HG03175 (cell line): ENCODE measurements at regions not wholly inside any gene's neighbourhood (a gene's known extent, or its start where the extent isn't known, plus 50 kb on each side); places are given as distances from the start of the nearest gene placed in this dataset.

Experiments used
- ATAC-seq: cut with Tn5 transposase; IDR thresholded peaks from one replicate; pipeline ENCODE4 v1.9.1; 2021; ENCODE audit warnings: mild to moderate bottlenecking, moderate library complexity; ENCODE audit not compliant: unreplicated experiment

- no peak for ATAC-seq
Measured at GRCh38 chr1:232111611-232112010, 485.0 kb downstream of the DISC1 start.

DNA sequence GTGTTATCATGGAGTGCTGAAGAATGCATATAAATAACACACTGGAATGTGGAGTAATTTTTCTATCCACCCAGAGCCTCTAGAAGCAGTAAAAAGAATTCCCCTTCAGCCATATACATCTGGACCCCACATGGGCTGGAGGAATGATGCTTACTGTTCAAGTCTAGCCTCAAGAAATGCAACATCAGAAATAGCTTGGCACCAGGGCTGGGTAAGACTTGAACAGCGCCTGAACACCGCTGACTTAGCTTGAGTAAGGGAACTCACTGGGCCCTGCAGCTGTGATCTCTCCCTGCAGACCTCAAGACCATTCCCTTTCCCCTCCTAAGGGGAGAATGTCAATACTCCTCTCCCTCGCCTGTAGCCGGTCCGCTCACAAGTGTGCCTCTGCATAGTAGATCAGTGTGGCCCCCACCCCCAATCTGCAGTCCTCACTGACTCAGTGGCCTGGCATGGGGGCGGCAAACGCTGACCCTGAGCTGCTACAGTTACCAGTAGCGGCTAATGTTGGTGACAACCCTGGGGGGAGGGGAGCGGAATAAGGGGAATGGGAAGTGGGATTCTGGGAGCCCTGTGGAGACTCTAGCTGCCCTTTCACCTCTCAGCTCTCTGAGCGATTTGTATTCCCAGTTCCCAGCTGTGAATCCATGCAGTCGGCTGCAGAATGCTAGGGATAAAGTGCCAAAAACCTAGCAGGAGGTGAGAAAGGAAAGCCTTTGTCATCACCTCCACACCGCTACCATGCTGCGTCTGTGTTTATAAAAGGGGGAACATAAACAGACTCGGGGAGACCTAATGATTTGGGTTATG lies 483.9 kb downstream of the DISC1 start:
- ATAC-seq, result no peak

DNA sequence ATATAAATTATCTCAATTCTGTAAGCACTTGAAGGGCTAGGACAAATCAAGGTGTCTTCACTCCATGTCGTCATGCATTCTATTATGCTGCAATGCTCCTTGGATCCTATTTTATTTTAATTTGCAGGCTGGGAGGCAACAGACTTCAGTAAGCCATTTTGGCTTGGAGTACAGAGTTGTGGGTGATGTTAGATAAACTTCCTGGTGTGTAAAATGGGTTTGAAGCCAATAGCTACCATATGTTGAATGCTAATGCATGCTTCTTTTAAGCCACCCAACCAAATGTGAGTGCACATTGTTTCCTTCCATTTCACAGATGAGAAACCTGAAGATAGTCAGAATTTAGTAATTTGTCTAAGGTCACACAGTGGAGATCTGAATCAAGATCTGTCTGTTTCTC lies 482.8 kb downstream of the DISC1 start:
- no peak for ATAC-seq

DNA sequence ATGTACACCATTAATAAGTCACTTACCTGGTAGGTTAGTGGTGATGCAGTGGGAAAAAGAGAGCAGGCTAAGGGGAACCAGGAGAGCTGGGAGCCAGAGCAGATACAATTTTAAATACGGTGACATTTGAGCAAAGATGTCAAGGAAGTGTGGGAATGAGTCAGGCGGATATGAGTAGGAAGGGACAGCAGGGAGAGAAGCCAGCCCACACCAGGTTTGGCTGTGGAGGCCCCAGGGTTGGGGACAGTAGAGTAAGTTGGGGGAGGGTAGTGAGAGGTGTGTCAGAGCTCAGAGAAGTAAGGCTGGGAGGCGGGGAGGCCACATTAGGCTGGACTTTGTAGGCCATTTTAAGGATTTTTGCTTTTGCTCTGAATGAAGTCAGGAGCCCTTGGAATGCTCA lies 482.0 kb downstream of the DISC1 start:
- no peak for ATAC-seq

GRCh38 chr1:232106415-232106814 lies 479.8 kb downstream of the DISC1 start:
- no peak for ATAC-seq

DNA sequence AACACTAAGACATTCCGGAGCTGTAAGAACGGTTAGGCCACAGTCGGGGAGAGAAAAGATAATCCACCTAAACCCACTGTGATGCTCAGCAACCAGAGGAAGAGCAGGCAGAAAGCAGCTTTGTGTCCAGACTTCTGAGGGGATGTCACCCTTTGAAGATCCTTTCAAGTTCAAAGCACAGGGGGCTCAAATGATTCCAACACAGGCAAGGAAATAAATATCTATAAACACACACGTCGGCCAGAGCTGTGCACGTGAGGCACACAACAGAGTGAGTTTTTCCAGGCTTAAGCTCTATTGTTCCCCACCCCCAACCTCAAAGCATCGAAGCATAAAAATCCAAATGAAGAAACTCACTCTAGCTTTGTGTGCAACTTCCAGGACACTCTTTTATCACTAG lies 479.0 kb downstream of the DISC1 start:
- ATAC-seq, result no peak

GRCh38 chr1:232101231-232101630 lies 474.6 kb downstream of the DISC1 start:
- no peak for ATAC-seq

DNA sequence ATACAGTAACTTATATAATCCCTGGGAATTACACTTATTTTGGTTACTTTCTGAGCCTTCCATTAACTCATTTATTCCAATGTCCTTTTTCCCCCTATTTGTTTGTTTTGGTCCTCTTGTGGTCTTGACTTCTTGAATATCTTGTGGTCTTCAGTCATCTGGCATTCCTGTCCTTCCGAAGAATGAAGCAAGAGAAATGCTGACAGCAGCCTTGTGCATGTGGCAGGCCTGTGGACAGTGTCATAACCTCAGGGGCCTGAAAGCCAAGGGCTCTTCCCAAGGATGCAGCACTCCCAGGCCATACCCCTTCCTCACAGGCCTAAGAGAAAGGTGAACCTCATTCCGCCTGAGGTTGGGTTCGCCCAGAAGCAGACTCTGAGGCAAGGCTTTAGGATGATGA lies 470.2 kb downstream of the DISC1 start:
- ATAC-seq, result no peak
